ENCODE measurements at regions not wholly inside any gene's neighbourhood (a gene's known extent, or its start where the extent isn't known, plus 50 kb on each side); places are given as distances from the start of the nearest gene placed in this dataset.

GRCh38 chr4:145988628-145989027, 50.0 kb upstream of the ZNF827 start:
- TF ChIP-seq POLR2A (IDR thresholded peaks at IDR 0.05), result no peak
- TF ChIP-seq CTCF (IDR thresholded peaks at IDR 0.05), result no peak

Data from tibial nerve (tissue), 3 donors.